HCT116 (cell line): ENCODE measurements at regions not wholly inside any gene's neighbourhood (a gene's known extent, or its start where the extent isn't known, plus 50 kb on each side); places are given as distances from the start of the nearest gene placed in this dataset.

Experiments used
- ATAC-seq: fragments of 200-7000 bp; cut with Tn5 transposase; 2 replicates; pipeline ENCODE4 v1.9.1; 2020; ENCODE audit warnings: mild to moderate bottlenecking, moderate library complexity
- BruUV-seq: library from RNA; stranded (reverse); fragments of 400-500 nt; replicated peaks from 2 replicates; lab custom pipeline; 2021; lab: Mats Ljungman, UMichigan
- CTCF ChIA-PET: fragments of 300-600 bp; sonication (Branson Sonifier 250); formaldehyde crosslinking; loops from one replicate; lab custom pipeline; 2021; ENCODE audit warnings: antibody characterized with exemption; lab: Charles Lee
- POLR2A ChIA-PET: fragments of 300-600, 350-600 bp; sonication (Branson Sonifier 250); formaldehyde crosslinking; loops from one replicate; lab custom pipeline; 2021; ENCODE audit warnings: antibody characterized with exemption; lab: Charles Lee
- RAD21 ChIA-PET, 2 experiments: fragments of 300-600 bp; sonication (Branson Sonifier 250); formaldehyde crosslinking; loops; one replicate each; lab custom pipeline; 2023; ENCODE audit warnings: low total read pairs in 2 of 2; ENCODE audit not compliant: uncharacterized antibody in 2 of 2, unreplicated experiment in 2 of 2, low non-redundant PET in 1 of 2; lab: Charles Lee
- DNase-seq: peaks from one replicate; pipeline ENCODE4 v3.0.0-alpha.2; 2010; ENCODE audit warnings: low read depth, low spot score
- H2AFZ ChIP-seq: fragments of 200-600 bp; shearing (Covaris generic), sonication (generic); 2 replicates; pipeline ENCODE4 v1.6.1; 2017; ENCODE audit warnings: low read depth, mixed run types, mixed read lengths, antibody characterized with exemption, low read length; ENCODE audit not compliant: poor library complexity, severe bottlenecking
- H3K27ac ChIP-seq: 2 replicates; pipeline ENCODE4 v1.5.1; 2012; ENCODE audit warnings: low read depth, low read length
- H3K27me3 ChIP-seq: fragments of 200-600 bp; sonication (generic); 2 replicates; pipeline ENCODE4 v1.6.1; 2016; ENCODE audit warnings: mixed run types, low read length, mixed read lengths; ENCODE audit not compliant: insufficient read depth
- H3K36me3 ChIP-seq, 2 experiments: fragments of 200-500 bp in 1 of 2; fragments of 200-600 bp in 1 of 2; sonication (Bioruptor generic) in 1 of 2; sonication (generic) in 1 of 2; 2 replicates each; pipeline versions ENCODE4 v1.5.1 to v1.6.1; 2014 to 2016; ENCODE audit warnings: low read length in 2 of 2, inconsistent platforms in 1 of 2, mixed read lengths in 1 of 2, mixed run types in 1 of 2; ENCODE audit not compliant: insufficient read depth in 2 of 2, control insufficient read depth in 1 of 2
- H3K4me1 ChIP-seq, 2 experiments: fragments of 200-600 bp in 1 of 2; sonication (generic) in 1 of 2; 2 replicates each; pipeline versions ENCODE4 v1.5.1 to v1.6.1; 2012 to 2017; ENCODE audit warnings: low read length in 2 of 2, inconsistent platforms in 1 of 2, mild to moderate bottlenecking in 1 of 2, mixed read lengths in 1 of 2, mixed run types in 1 of 2, moderate library complexity in 1 of 2; ENCODE audit not compliant: insufficient read depth in 2 of 2, control insufficient read depth in 1 of 2
- H3K4me2 ChIP-seq: fragments of 200-600 bp; sonication (generic); 2 replicates; pipeline ENCODE4 v1.6.1; 2017; ENCODE audit warnings: mixed run types, low read length, mixed read lengths
- H3K4me3 ChIP-seq, 2 experiments: fragments of 200-600 bp in 1 of 2; sonication (generic) in 1 of 2; replicated peaks in 1 of 2; 2 replicates each; pipeline ENCODE4 v1.5.1; 2011 to 2016; ENCODE audit warnings: low read length in 2 of 2, control low read depth in 1 of 2, low read depth in 1 of 2, mild to moderate bottlenecking in 1 of 2, mixed read lengths in 1 of 2, mixed run types in 1 of 2
- H3K79me2 ChIP-seq: fragments of 200-600 bp; sonication (generic); 2 replicates; pipeline ENCODE4 v1.6.1; 2017; ENCODE audit warnings: mild to moderate bottlenecking, mixed run types, low read length, moderate library complexity, mixed read lengths; ENCODE audit not compliant: insufficient read depth
- H3K9ac ChIP-seq: fragments of 200-600 bp; sonication (generic); 2 replicates; pipeline ENCODE4 v1.6.1; 2016; ENCODE audit warnings: low read length, mixed read lengths
- H3K9me2 ChIP-seq: fragments of 200-600 bp; sonication (generic), shearing (Covaris generic); 2 replicates; pipeline ENCODE4 v1.6.1; 2017; ENCODE audit warnings: mixed run types, mild to moderate bottlenecking, moderate library complexity; ENCODE audit not compliant: insufficient read depth
- H3K9me3 ChIP-seq, 2 experiments: fragments of 200-500 bp in 1 of 2; fragments of 200-600 bp in 1 of 2; sonication (Bioruptor generic) in 1 of 2; sonication (generic) in 1 of 2; 2 replicates each; pipeline ENCODE4 v1.6.1; 2014 to 2017; ENCODE audit warnings: low read length in 2 of 2, mixed read lengths in 2 of 2, inconsistent platforms in 1 of 2, low read depth in 1 of 2, mild to moderate bottlenecking in 1 of 2, mixed run types in 1 of 2, moderate library complexity in 1 of 2; ENCODE audit not compliant: control insufficient read depth in 1 of 2, insufficient read depth in 1 of 2
- H4K20me1 ChIP-seq: fragments of 200-600 bp; sonication (generic), shearing (Covaris generic); 2 replicates; pipeline ENCODE4 v1.6.1; 2017; ENCODE audit warnings: mixed run types, mild to moderate bottlenecking, moderate library complexity; ENCODE audit not compliant: insufficient read depth
- CBX3 ChIP-seq: IDR thresholded peaks from 2 replicates; pipeline ENCODE4 v1.6.1; 2012; ENCODE audit warnings: low read depth
- EGR1 ChIP-seq: IDR thresholded peaks from 2 replicates; pipeline ENCODE4 v1.6.1; 2012; ENCODE audit warnings: low read depth
- ELF1 ChIP-seq: IDR thresholded peaks from 2 replicates; pipeline ENCODE4 v1.6.1; 2012; ENCODE audit warnings: low read depth, borderline replicate concordance
- EZH2phosphoT487 ChIP-seq: fragments of 200-600 bp; IDR thresholded peaks from 2 replicates; pipeline ENCODE4 v1.6.1; 2018; ENCODE audit warnings: antibody characterized with exemption, borderline replicate concordance
- FOSL1 ChIP-seq: IDR thresholded peaks from 2 replicates; pipeline ENCODE4 v1.6.1; 2012; ENCODE audit warnings: low read depth
- JUND ChIP-seq: IDR thresholded peaks from 2 replicates; pipeline ENCODE4 v1.6.1; 2012
- MAX ChIP-seq: IDR thresholded peaks from 2 replicates; pipeline ENCODE4 v1.6.1; 2012
- POLR2AphosphoS5 ChIP-seq: IDR thresholded peaks from 2 replicates; pipeline ENCODE4 v1.6.1; 2011; ENCODE audit warnings: mild to moderate bottlenecking, low read depth, low read length, moderate library complexity
- RAD21 ChIP-seq: IDR thresholded peaks from 2 replicates; pipeline ENCODE4 v1.6.1; 2012; ENCODE audit warnings: low read depth, mild to moderate bottlenecking
- SIN3A ChIP-seq: IDR thresholded peaks from 2 replicates; pipeline ENCODE4 v1.6.1; 2012; ENCODE audit warnings: low read depth
- SP1 ChIP-seq: IDR thresholded peaks from 2 replicates; pipeline ENCODE4 v1.6.1; 2012; ENCODE audit warnings: low read depth
- ZFX ChIP-seq: fragments of 450-650 bp; IDR thresholded peaks from 2 replicates; pipeline ENCODE4 v1.6.1; 2017
- ZNF274 ChIP-seq: fragments of 200-500 bp; sonication (Bioruptor generic); IDR thresholded peaks from 2 replicates; pipeline ENCODE4 v1.6.1; 2014; ENCODE audit warnings: mild to moderate bottlenecking, low read depth, low read length, inconsistent platforms
- intact Hi-C: fragments of 100-400 bp; cut with micrococcal nuclease; formaldehyde crosslinking; loops from 2 replicates; pipeline ENCODE4 v1.10.0; 2022
- TF ChIP-seq, protein P1 (sequence below): IDR thresholded peaks from 2 replicates; pipeline ENCODE4 v1.6.1; 2012; ENCODE audit warnings: low read depth

GRCh38 chr12:127145241-127145928 lies 1121.6 kb upstream of the TMEM132C start (continued):
- TF ChIP-seq EZH2phosphoT487 (no peak), SIN3A (no peak), ZNF274 (no peak)

GRCh38 chr12:127145929-127146789 lies 1120.8 kb upstream of the TMEM132C start:
- Histone ChIP-seq H3K4me3 (peak overlapping the region; percentile 46 to 63), H3K9me3 (no peaks in the 10 kb centered on the region), H3K4me2 (peak overlapping the region; percentile 80), H3K27ac (peak overlapping the region; percentile 63), H3K36me3 (no peaks in the 10 kb centered on the region), H4K20me1 (0 out of 2 replicates have a peak, but pooled peaks cover 4% of the 10 kb centered on the region), H2AFZ (no peak overlapping the region), H3K79me2 (peaks cover 12% of the 10 kb centered on the region), H3K9me2 (peaks cover 3% of the 10 kb centered on the region; the same call in 1 of the 2 replicates), H3K4me1 (peaks cover 0 to 10% of the 10 kb centered on the region in 2 experiments; a peak in 1 of 4 replicates), H3K27me3 (no peaks in the 10 kb centered on the region), H3K9ac (peak overlapping the region; percentile 77)
- ChIA-PET RAD21 (no interaction called here), CTCF (no interaction called here), POLR2A (no interaction called here)
- ATAC-seq (peak; percentile 91), DNase-seq (peak; percentile 28)
- TF ChIP-seq CBX3 (no peak), JUND (no peak), POLR2AphosphoS5 (peak; percentile 77), ZFX (no peak), EGR1 (peak; percentile 36; the same call in 1 of the 2 replicates), FOSL1 (no peak), EZH2phosphoT487 (no peak), RAD21 (no peak), ELF1 (no peak), MAX (peak; percentile 64; the same call in 1 of the 2 replicates), SP1 (no peak)
- TF ChIP-seq, protein P1, sequence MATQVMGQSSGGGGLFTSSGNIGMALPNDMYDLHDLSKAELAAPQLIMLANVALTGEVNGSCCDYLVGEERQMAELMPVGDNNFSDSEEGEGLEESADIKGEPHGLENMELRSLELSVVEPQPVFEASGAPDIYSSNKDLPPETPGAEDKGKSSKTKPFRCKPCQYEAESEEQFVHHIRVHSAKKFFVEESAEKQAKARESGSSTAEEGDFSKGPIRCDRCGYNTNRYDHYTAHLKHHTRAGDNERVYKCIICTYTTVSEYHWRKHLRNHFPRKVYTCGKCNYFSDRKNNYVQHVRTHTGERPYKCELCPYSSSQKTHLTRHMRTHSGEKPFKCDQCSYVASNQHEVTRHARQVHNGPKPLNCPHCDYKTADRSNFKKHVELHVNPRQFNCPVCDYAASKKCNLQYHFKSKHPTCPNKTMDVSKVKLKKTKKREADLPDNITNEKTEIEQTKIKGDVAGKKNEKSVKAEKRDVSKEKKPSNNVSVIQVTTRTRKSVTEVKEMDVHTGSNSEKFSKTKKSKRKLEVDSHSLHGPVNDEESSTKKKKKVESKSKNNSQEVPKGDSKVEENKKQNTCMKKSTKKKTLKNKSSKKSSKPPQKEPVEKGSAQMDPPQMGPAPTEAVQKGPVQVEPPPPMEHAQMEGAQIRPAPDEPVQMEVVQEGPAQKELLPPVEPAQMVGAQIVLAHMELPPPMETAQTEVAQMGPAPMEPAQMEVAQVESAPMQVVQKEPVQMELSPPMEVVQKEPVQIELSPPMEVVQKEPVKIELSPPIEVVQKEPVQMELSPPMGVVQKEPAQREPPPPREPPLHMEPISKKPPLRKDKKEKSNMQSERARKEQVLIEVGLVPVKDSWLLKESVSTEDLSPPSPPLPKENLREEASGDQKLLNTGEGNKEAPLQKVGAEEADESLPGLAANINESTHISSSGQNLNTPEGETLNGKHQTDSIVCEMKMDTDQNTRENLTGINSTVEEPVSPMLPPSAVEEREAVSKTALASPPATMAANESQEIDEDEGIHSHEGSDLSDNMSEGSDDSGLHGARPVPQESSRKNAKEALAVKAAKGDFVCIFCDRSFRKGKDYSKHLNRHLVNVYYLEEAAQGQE, result no peak
- TSS peak; percentile 57 for BruUV-seq
- intact Hi-C loops, result no loop called here
